ENCODE measurements at regions not wholly inside any gene's neighbourhood (a gene's known extent, or its start where the extent isn't known, plus 50 kb on each side); places are given as distances from the start of the nearest gene placed in this dataset.

- Histone ChIP-seq H3K36me3 (no peaks in the 10 kb centered on the region), H3K27ac (peak overlapping the region; percentile 84 to 91 (median 85)), H3K4me1 (peaks cover 45 to 55% (median 47%) of the 10 kb centered on the region in 4 donors), H3K4me3 (peak overlapping the region; percentile 20 to 61 (median 54)), H3K9me3 (no peaks in the 10 kb centered on the region), H3K27me3 (no peaks in the 10 kb centered on the region)
- TF ChIP-seq, protein P1, sequence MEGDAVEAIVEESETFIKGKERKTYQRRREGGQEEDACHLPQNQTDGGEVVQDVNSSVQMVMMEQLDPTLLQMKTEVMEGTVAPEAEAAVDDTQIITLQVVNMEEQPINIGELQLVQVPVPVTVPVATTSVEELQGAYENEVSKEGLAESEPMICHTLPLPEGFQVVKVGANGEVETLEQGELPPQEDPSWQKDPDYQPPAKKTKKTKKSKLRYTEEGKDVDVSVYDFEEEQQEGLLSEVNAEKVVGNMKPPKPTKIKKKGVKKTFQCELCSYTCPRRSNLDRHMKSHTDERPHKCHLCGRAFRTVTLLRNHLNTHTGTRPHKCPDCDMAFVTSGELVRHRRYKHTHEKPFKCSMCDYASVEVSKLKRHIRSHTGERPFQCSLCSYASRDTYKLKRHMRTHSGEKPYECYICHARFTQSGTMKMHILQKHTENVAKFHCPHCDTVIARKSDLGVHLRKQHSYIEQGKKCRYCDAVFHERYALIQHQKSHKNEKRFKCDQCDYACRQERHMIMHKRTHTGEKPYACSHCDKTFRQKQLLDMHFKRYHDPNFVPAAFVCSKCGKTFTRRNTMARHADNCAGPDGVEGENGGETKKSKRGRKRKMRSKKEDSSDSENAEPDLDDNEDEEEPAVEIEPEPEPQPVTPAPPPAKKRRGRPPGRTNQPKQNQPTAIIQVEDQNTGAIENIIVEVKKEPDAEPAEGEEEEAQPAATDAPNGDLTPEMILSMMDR (IDR thresholded peaks at IDR 0.05) = peak; percentile 18 to 68 (median 56)
- TF ChIP-seq POLR2A (IDR thresholded peaks at IDR 0.05) = peak in 3 of 4 donors; percentile 42 to 86 (median 46)
- TF ChIP-seq POLR2AphosphoS5 (IDR thresholded peaks at IDR 0.05) = peak; percentile 56 to 73
- peak in 1 of 4 donors; percentile 1 for TF ChIP-seq EP300 (IDR thresholded peaks at IDR 0.05)
- DNase-seq (peak; percentile 88 to 95), ATAC-seq (ENCODE audit: low FRiP score in 2 of 2) (peak; percentile 71 to 82)
- 6 to 12% methylated on average over 17 to 35 of the region's 54 CpGs for WGBS, 2 donors
These were observed 110.5 kb downstream of the ARF6 start for GRCh38 chr14:50003213-50004021.

DNA sequence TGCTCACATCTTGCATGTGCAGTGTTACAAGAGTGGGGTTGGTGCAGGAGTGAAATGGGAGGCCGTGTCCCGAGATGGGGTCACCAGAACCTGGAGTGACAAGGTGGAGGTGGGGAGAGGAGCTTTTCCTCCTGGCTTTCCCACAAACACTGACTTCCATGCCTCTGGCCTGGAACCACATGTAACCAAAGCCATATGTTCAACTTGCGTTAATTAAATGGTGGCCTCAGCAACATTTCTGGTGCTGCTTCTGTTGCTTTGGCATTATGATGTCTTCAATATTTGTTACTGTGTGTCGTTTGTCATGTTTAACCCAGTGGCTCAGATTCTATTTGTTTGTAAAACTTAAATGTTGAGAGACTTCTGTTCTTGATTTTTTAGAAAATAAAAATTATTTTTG lies 110.2 kb downstream of the VCPKMT start:
- DNase-seq (no peak), ATAC-seq (ENCODE audit: low FRiP score in 2 of 2) (no peak)
- Histone ChIP-seq H3K36me3 (no peaks in the 10 kb centered on the region), H3K4me1 (peaks cover 19 to 27% (median 21%) of the 10 kb centered on the region in 4 donors), H3K4me3 (no peak overlapping the region), H3K9me3 (no peaks in the 10 kb centered on the region), H3K27me3 (no peaks in the 10 kb centered on the region), H3K27ac (no peak overlapping the region)
- no peak for TF ChIP-seq EP300 (IDR thresholded peaks at IDR 0.05)
- no peak for TF ChIP-seq POLR2A (IDR thresholded peaks at IDR 0.05)
- TF ChIP-seq, protein P1 (IDR thresholded peaks at IDR 0.05) = no peak
- TF ChIP-seq POLR2AphosphoS5 (IDR thresholded peaks at IDR 0.05) = no peak
- 92 to 93% methylated on average over 4 of the region's 4 CpGs for WGBS, 2 donors

GRCh38 chr14:50007123-50007903 lies 109.1 kb downstream of the VCPKMT start:
- DNase-seq = no peak
- Histone ChIP-seq H3K27me3 (no peaks in the 10 kb centered on the region), H3K4me1 (peaks cover 10 to 16% (median 11%) of the 10 kb centered on the region in 4 donors), H3K36me3 (no peaks in the 10 kb centered on the region), H3K9me3 (no peaks in the 10 kb centered on the region), H3K27ac (no peak overlapping the region), H3K4me3 (no peak overlapping the region)
- ATAC-seq (ENCODE audit: low FRiP score in 2 of 2) = no peak
- no peak for TF ChIP-seq EP300 (IDR thresholded peaks at IDR 0.05)
- 84 to 86% methylated on average over 9 of the region's 9 CpGs for WGBS, 2 donors

DNA sequence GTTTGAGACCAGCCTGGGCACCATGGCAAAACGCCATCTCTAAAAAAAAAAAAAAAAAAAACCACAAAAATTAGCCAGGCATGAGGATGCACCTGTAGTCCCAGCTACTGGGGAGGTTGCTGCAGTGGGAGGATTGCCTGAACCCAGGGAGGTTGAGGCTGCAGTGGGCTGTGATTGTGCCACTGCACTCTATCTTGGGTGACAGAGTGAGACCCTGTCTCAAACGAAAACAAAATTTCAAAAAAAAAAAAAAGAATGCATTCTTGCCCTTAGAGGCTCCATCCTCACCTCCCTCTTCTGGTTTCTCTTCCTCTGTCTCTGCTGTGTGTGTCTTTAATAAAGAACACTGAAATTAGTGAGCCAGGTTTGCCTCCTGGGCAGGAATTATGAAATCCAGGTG lies 107.8 kb downstream of the VCPKMT start:
- H3K27ac ChIP-seq = no peak overlapping the region
- 57 to 80% methylated on average over 2 of the region's 2 CpGs for WGBS, 2 donors
- no peak overlapping the region for H3K4me3 ChIP-seq
- ATAC-seq (ENCODE audit: low FRiP score in 2 of 2) (no peak), DNase-seq (no peak)
- peaks cover 0 to 7% (median 4%) of the 10 kb centered on the region in 4 donors for H3K4me1 ChIP-seq
- H3K36me3 ChIP-seq = no peaks in the 10 kb centered on the region
- H3K9me3 ChIP-seq = no peaks in the 10 kb centered on the region
- no peaks in the 10 kb centered on the region for H3K27me3 ChIP-seq
- TF ChIP-seq EP300 (IDR thresholded peaks at IDR 0.05) (no peak), POLR2AphosphoS5 (IDR thresholded peaks at IDR 0.05) (no peak), POLR2A (IDR thresholded peaks at IDR 0.05) (no peak)
- TF ChIP-seq, protein P1 (IDR thresholded peaks at IDR 0.05) = no peak

- DNase-seq = no peak
- peaks cover 0 to 4% (median 2%) of the 10 kb centered on the region in 4 donors for H3K4me1 ChIP-seq
- whole genome bisulfite sequencing, 2 donors = 90 to 96% methylated on average over 8 of the region's 8 CpGs
- no peak overlapping the region for H3K4me3 ChIP-seq
- H3K9me3 ChIP-seq = no peaks in the 10 kb centered on the region
- no peak overlapping the region for H3K27ac ChIP-seq
- no peaks in the 10 kb centered on the region for H3K27me3 ChIP-seq
- no peaks in the 10 kb centered on the region for H3K36me3 ChIP-seq
- TF ChIP-seq, protein P1 (IDR thresholded peaks at IDR 0.05) = no peak
- TF ChIP-seq POLR2AphosphoS5 (IDR thresholded peaks at IDR 0.05) (no peak), EP300 (IDR thresholded peaks at IDR 0.05) (no peak), POLR2A (IDR thresholded peaks at IDR 0.05) (no peak)
- ATAC-seq (ENCODE audit: low FRiP score in 2 of 2) = no peak
These were observed 107.4 kb downstream of the VCPKMT start for GRCh38 chr14:50008974-50009373.
